HepG2 (cell line): ENCODE measurements at regions not wholly inside any gene's neighbourhood (a gene's known extent, or its start where the extent isn't known, plus 50 kb on each side); places are given as distances from the start of the nearest gene placed in this dataset.

ENCODE experiments used
- CEBPB ChIP-seq: IDR thresholded peaks from 2 replicates; pipeline ENCODE4 v1.6.1; 2011; ENCODE audit warnings: low read depth, low read length, improper control_type of control experiment, borderline replicate concordance
- CHD2 ChIP-seq: IDR thresholded peaks from 2 replicates; pipeline ENCODE4 v1.6.1; 2011; ENCODE audit warnings: low read depth, low read length, improper control_type of control experiment
- MAFK ChIP-seq, 2 experiments: IDR thresholded peaks in 1 of 2; conservative IDR thresholded peaks in 1 of 2; 2 replicates each; pipeline ENCODE4 v1.6.1; 2011; ENCODE audit warnings: improper control_type of control experiment in 2 of 2, low read length in 2 of 2
- PAX8 ChIP-seq: sonication (generic); formaldehyde crosslinking; IDR thresholded peaks from 2 replicates; pipeline ENCODE4 v1.8.0; 2022; ENCODE audit warnings: mild to moderate bottlenecking, missing genetic modification reagents, borderline replicate concordance
- POLR2A ChIP-seq, 2 experiments: IDR thresholded peaks; 2 replicates each; pipeline ENCODE4 v1.6.1; 2011; ENCODE audit warnings: low read depth in 2 of 2, low read length in 2 of 2, mild to moderate bottlenecking in 1 of 2, moderate library complexity in 1 of 2; ENCODE audit not compliant: insufficient read depth in 1 of 2
- SMC3 ChIP-seq: IDR thresholded peaks from 2 replicates; pipeline ENCODE4 v1.6.1; 2011; ENCODE audit warnings: low read length, improper control_type of control experiment
- ZBTB7A ChIP-seq: sonication (generic); formaldehyde crosslinking; IDR thresholded peaks from 2 replicates; pipeline ENCODE4 v1.8.0; 2022; ENCODE audit warnings: mild to moderate bottlenecking, missing genetic modification reagents
- ZNF572 ChIP-seq: sonication (generic); formaldehyde crosslinking; IDR thresholded peaks from 2 replicates; pipeline ENCODE4 v1.5.1; 2020; ENCODE audit warnings: mild to moderate bottlenecking, missing genetic modification reagents
- ZNF772 ChIP-seq: sonication (generic); formaldehyde crosslinking; IDR thresholded peaks from 2 replicates; pipeline ENCODE4 v1.5.0; 2020; ENCODE audit warnings: mild to moderate bottlenecking, missing genetic modification reagents
- ZNF83 ChIP-seq: sonication (generic); formaldehyde crosslinking; IDR thresholded peaks from 2 replicates; pipeline ENCODE4 v1.4.0; 2020; ENCODE audit warnings: missing genetic modification reagents, mild to moderate bottlenecking, borderline replicate concordance
- TF ChIP-seq, protein P1 (sequence below): sonication (generic); formaldehyde crosslinking; IDR thresholded peaks from 2 replicates; pipeline ENCODE4 v1.5.0; 2020; ENCODE audit warnings: mild to moderate bottlenecking, missing genetic modification reagents, moderate library complexity
- TF ChIP-seq, protein P2 (sequence below): IDR thresholded peaks from 2 replicates; pipeline ENCODE4 v1.6.1; 2016
- TF ChIP-seq, protein P3 (sequence below): sonication (generic); formaldehyde crosslinking; IDR thresholded peaks from 2 replicates; pipeline ENCODE4 v1.8.0; 2022; ENCODE audit warnings: mild to moderate bottlenecking, missing genetic modification reagents, moderate library complexity

DNA sequence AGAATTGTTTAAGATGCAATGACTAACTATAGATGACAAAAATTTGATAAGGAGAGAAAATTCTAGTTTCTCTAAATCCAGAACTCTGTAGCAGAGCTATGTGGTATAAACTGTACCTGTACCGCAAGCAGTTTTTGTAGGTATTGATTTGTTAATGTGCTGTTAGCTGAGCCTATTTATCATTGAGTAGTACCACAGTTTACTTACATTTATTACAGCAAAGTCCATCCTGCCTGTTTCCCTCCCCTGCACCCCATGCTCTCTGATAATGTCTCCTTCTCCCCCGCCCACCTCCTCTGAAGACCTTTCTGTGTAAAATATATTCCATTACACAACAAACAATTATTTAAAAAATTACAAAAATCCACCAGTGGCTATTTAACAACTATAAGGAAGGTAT lies 170.6 kb downstream of the RNF152 start:
- TF ChIP-seq ZBTB7A (CRISPR knock-in tag) (no peak), SMC3 (no peak), MAFK (conservative IDR thresholded peaks at IDR 0.05 in 1 of 2, IDR thresholded peaks at IDR 0.05 in 1 of 2; ENCODE audit: low read length in 2 of 2) (no peak), ZNF772 (CRISPR knock-in tag) (no peak), PAX8 (CRISPR knock-in tag) (no peak), ZNF572 (no peak), ZNF83 (no peak), CEBPB (no peak), CHD2 (no peak), POLR2A (IDR thresholded peaks at IDR 0.05; ENCODE audit: insufficient read depth in 1 of 2, low read depth in 2 of 2, low read length in 2 of 2) (no peak)
- TF ChIP-seq, protein P1, sequence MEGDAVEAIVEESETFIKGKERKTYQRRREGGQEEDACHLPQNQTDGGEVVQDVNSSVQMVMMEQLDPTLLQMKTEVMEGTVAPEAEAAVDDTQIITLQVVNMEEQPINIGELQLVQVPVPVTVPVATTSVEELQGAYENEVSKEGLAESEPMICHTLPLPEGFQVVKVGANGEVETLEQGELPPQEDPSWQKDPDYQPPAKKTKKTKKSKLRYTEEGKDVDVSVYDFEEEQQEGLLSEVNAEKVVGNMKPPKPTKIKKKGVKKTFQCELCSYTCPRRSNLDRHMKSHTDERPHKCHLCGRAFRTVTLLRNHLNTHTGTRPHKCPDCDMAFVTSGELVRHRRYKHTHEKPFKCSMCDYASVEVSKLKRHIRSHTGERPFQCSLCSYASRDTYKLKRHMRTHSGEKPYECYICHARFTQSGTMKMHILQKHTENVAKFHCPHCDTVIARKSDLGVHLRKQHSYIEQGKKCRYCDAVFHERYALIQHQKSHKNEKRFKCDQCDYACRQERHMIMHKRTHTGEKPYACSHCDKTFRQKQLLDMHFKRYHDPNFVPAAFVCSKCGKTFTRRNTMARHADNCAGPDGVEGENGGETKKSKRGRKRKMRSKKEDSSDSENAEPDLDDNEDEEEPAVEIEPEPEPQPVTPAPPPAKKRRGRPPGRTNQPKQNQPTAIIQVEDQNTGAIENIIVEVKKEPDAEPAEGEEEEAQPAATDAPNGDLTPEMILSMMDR (CRISPR knock-in tag): no peak
- TF ChIP-seq, protein P2, sequence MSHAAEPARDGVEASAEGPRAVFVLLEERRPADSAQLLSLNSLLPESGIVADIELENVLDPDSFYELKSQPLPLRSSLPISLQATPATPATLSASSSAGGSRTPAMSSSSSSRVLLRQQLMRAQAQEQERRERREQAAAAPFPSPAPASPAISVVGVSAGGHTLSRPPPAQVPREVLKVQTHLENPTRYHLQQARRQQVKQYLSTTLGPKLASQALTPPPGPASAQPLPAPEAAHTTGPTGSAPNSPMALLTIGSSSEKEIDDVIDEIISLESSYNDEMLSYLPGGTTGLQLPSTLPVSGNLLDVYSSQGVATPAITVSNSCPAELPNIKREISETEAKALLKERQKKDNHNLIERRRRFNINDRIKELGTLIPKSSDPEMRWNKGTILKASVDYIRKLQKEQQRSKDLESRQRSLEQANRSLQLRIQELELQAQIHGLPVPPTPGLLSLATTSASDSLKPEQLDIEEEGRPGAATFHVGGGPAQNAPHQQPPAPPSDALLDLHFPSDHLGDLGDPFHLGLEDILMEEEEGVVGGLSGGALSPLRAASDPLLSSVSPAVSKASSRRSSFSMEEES (CRISPR knock-in tag): no peak
- TF ChIP-seq, protein P3, sequence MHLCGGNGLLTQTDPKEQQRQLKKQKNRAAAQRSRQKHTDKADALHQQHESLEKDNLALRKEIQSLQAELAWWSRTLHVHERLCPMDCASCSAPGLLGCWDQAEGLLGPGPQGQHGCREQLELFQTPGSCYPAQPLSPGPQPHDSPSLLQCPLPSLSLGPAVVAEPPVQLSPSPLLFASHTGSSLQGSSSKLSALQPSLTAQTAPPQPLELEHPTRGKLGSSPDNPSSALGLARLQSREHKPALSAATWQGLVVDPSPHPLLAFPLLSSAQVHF (CRISPR knock-in tag): no peak
